ENCODE measurements at regions not wholly inside any gene's neighbourhood (a gene's known extent, or its start where the extent isn't known, plus 50 kb on each side); places are given as distances from the start of the nearest gene placed in this dataset.

DNA sequence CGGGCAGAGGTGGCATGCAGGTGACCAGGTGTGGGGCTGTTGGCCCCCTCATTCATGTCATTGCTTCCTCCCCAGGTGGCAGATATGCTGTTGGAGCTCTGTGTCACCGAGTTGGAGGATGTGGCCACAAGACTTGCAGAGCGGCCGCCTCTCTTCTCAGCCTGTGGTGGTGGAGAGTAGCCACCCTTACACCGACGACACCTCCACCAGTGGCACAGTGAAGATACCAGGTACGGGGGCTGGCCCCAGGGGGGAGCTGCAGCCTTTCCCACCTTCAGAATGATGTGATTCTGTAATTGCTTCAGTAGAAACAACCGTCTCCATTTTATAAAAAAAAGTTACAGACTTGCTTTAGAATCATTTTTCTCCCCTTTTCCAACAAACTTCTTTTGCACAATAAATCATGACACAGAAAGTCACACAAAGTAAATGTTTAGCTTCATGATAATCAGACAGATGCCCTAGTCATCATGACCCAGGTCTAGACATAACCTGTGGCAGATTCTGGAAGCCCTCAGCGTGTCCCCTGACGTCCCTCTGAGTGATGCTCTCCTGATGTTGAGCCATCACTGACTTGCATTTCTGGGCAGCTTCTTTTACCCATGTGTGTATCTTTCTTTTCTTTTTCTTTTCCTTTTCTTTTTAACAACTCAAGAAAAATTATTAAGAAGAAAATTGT is 76.0 kb upstream of the FAN1 start:
- TF ChIP-seq EZH2phosphoT487 (IDR thresholded peaks at IDR 0.05; ENCODE audit: borderline replicate concordance, low read length): no peak
- TF ChIP-seq, protein P1, sequence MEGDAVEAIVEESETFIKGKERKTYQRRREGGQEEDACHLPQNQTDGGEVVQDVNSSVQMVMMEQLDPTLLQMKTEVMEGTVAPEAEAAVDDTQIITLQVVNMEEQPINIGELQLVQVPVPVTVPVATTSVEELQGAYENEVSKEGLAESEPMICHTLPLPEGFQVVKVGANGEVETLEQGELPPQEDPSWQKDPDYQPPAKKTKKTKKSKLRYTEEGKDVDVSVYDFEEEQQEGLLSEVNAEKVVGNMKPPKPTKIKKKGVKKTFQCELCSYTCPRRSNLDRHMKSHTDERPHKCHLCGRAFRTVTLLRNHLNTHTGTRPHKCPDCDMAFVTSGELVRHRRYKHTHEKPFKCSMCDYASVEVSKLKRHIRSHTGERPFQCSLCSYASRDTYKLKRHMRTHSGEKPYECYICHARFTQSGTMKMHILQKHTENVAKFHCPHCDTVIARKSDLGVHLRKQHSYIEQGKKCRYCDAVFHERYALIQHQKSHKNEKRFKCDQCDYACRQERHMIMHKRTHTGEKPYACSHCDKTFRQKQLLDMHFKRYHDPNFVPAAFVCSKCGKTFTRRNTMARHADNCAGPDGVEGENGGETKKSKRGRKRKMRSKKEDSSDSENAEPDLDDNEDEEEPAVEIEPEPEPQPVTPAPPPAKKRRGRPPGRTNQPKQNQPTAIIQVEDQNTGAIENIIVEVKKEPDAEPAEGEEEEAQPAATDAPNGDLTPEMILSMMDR (IDR thresholded peaks at IDR 0.05; ENCODE audit: low read depth, low read length, poor library complexity, severe bottlenecking): no peak
